Activated naive CD4-positive, alpha-beta T cell treated with anti-CD3 and anti-CD28 coated beads, Interleukin-2, amount 10 ng/mL, durations not matched to agents 7 days and 5 days (primary cell): ENCODE measurements at regions not wholly inside any gene's neighbourhood (a gene's known extent, or its start where the extent isn't known, plus 50 kb on each side); places are given as distances from the start of the nearest gene placed in this dataset.
"Not testable (repeated sequence)": the region's sequence is repeated elsewhere in the genome, so short reads cannot be mapped to it uniquely, and the experiment has no call there.

Experiments used
- CTCF ChIA-PET: fragments of 350-600 bp; sonication (Branson Sonifier 250); formaldehyde crosslinking; loops from one replicate; lab custom pipeline; 2021; ENCODE audit warnings: antibody characterized with exemption; lab: Charles Lee
- DNase-seq: peaks from one replicate; pipeline ENCODE4 v3.0.0-alpha.2; 2020
- H3K27ac Mint-ChIP-seq: one replicate; pipeline ENCODE4 v1.8.0; 2021; ENCODE audit warnings: mild to moderate bottlenecking, moderate library complexity, mixed read lengths
- H3K27me3 Mint-ChIP-seq: one replicate; pipeline ENCODE4 v1.8.0; 2021; ENCODE audit warnings: mild to moderate bottlenecking, mixed read lengths
- H3K36me3 Mint-ChIP-seq: one replicate; pipeline ENCODE4 v1.8.0; 2021; ENCODE audit warnings: mixed read lengths
- H3K4me1 Mint-ChIP-seq: one replicate; pipeline ENCODE4 v1.8.0; 2021; ENCODE audit warnings: mixed read lengths
- H3K4me3 Mint-ChIP-seq: one replicate; pipeline ENCODE4 v1.8.0; 2021; ENCODE audit warnings: mild to moderate bottlenecking, moderate library complexity, mixed read lengths
- H3K9me3 Mint-ChIP-seq: one replicate; pipeline ENCODE4 v1.8.0; 2021; ENCODE audit warnings: mixed read lengths

DNA sequence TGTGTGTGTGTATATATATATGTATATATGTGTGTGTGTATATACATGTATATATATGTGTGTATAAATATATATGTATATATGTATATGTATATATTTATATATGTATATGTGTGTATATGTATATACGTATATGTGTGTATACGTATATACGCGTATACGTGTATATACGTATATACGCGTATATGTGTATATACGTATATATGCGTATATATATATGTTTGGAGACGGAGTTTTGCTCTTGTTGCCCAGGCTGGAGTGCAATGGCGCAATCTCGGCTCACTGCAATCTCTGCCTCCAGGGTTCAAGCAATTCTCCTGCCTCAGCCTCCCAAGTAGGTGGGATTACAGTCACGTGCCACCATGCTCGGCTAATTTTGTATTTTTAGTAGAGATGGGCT, 212.6 kb downstream of the KCNJ2 start:
- H3K27me3 Mint-ChIP-seq, H3K4me1 Mint-ChIP-seq, H3K36me3 Mint-ChIP-seq, H3K27ac Mint-ChIP-seq, DNase-seq, H3K9me3 Mint-ChIP-seq, H3K4me3 Mint-ChIP-seq, CTCF ChIA-PET: not testable (repeated sequence)

DNA sequence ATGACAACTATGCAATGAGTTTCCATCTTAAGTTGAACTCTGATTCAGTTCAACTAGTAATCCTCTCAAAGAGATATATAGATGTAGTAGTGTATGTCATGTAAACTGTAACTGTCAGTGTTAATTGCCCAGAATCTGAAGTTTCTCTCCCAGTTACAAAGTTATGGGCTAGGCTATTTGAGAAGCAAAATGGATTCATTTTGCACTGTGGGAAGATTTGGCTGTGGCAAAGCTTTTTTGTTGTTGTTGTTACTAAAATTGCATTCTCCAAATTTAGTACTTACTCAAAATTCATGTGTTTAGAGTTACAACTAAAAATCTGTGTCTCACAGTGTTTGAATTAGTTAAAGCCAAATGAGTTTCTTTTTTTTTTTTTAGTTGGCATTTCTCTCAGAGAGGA, 219.0 kb downstream of the KCNJ2 start:
- Mint-ChIP-seq H3K27me3 (no peaks in the 10 kb centered on the region), H3K4me3 (no peak overlapping the region), H3K4me1 (no peaks in the 10 kb centered on the region), H3K36me3 (no peaks in the 10 kb centered on the region), H3K9me3 (peaks cover 2% of the 10 kb centered on the region), H3K27ac (no peak overlapping the region)
- DNase-seq = no peak
- CTCF ChIA-PET = no interaction called here

DNA sequence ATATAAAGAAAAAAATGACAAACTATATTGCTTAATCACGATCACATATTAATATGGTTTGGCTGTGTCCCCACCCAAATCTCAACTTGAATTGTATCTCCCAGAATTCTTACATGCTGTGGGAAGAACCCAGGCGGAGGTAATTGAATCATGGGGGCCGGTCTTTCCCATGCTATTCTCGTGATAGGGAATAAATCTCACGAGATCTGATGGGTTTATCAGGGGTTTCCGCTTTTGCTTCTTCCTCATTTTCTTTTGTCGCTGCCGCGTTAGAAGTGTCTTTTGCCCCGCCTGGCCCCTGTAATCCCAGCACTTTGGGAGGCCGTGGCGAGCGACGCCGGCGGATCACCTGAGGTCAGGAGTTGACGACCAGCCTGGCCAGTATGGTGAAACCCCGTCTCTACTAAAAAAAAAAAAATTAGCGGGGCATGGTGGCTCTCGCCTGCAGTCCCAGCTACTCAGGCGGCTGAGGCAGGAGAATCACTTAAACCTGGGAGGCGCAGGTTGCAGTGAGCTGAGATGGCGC, 220.0 kb downstream of the KCNJ2 start:
- H3K9me3 Mint-ChIP-seq, H3K27ac Mint-ChIP-seq, H3K36me3 Mint-ChIP-seq, CTCF ChIA-PET, DNase-seq, H3K27me3 Mint-ChIP-seq, H3K4me3 Mint-ChIP-seq, H3K4me1 Mint-ChIP-seq: not testable (repeated sequence)

DNA sequence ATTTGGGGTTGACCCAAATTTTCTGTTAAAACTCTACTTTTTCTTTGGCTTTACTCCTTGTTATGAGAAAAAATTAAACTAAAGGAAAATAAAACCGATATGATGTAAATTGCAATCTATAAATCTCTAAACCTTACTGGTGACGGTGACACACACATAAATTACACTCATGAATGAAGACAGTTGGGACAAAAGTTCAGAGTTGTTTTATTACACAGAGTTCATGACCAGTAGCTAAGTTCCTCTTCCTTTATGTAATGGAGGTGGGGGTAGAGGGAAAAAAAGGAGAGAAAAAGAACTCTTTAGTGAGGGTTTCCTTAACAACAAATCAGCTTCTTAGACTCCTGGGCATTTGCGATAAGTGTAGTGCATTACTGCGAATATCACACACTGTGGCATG, 220.7 kb downstream of the KCNJ2 start:
- Mint-ChIP-seq H3K4me3 (no peak overlapping the region), H3K4me1 (no peaks in the 10 kb centered on the region), H3K27me3 (no peaks in the 10 kb centered on the region), H3K9me3 (peaks cover 2% of the 10 kb centered on the region), H3K27ac (no peak overlapping the region), H3K36me3 (no peaks in the 10 kb centered on the region)
- no peak for DNase-seq
- CTCF ChIA-PET = no interaction called here

DNA sequence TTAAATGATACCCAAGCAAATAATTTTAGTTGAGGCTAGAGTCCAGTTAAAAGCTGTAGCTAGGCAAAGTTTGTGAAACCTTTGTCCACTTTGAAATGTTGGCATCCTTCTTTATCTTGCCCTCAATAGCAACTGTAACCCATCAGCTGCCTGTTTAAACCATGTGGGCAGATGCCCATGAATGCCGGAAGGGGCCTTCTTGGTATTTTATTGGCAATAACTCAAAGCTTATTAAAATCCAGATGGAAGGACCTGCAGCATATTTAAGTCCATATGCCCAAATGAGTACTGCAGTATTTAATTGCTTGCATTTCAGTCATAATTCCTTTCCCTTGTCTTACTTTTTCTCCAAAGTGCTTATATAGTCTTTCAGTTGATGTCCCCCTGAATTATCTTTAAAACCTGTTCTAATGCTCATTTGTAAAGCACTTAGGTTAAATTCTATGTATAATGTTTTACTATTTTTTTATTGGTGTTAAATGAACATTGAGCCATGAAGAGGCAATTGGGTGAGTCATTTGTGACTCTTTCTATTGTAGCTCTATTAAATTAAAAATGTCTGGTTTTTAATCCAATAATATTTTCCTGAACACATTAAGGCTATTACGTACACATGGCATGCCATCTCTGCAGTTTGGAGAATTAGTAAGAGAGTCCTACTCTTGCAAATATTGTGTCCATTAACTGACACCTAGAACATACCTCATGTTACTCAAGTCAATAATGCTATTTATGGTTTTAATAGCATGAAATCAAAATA, 225.3 kb downstream of the KCNJ2 start:
- no peak overlapping the region for H3K4me3 Mint-ChIP-seq
- no peak for DNase-seq
- H3K36me3 Mint-ChIP-seq = no peaks in the 10 kb centered on the region
- no peaks in the 10 kb centered on the region for H3K4me1 Mint-ChIP-seq
- H3K9me3 Mint-ChIP-seq = peaks cover 7% of the 10 kb centered on the region
- no peaks in the 10 kb centered on the region for H3K27me3 Mint-ChIP-seq
- H3K27ac Mint-ChIP-seq = no peak overlapping the region
- CTCF ChIA-PET = no interaction called here

DNA sequence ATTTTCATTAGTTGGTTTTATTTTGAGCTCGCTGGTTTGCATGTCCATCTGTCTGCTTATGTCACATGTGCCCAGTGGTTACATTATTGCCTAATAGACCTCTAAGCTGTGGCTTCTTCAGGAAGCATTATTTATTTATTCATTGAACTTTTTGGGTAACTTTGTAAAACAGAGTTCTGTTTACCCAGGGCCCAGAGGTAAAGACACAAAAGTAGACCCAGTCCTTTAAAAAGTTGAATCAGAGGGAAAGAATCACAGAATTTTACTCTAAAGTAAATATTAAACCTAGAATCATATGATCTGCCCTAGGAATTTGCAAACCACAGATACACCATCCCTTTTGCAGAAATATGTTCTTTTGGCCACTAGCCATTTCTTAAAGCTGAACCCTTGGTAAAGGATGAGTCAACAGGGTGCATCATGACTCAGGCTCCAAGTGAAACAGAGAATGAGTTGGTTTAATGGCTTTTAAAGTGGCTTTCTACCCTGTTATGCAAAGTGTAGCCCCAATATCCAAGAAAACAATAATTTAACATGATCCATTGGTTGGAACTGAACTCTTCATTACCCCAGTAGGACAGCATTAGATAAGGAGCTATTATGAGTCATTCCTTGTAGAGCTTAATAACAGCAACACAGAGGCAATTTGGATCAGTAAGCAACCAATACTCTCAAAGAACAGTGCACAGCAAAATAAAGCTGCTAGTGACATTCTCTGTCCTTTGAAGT, 236.3 kb downstream of the KCNJ2 start:
- CTCF ChIA-PET = no interaction called here
- no peaks in the 10 kb centered on the region for H3K9me3 Mint-ChIP-seq
- H3K4me3 Mint-ChIP-seq = no peak overlapping the region
- no peak overlapping the region for H3K27ac Mint-ChIP-seq
- H3K4me1 Mint-ChIP-seq = no peaks in the 10 kb centered on the region
- no peaks in the 10 kb centered on the region for H3K36me3 Mint-ChIP-seq
- no peak for DNase-seq
- no peaks in the 10 kb centered on the region for H3K27me3 Mint-ChIP-seq

DNA sequence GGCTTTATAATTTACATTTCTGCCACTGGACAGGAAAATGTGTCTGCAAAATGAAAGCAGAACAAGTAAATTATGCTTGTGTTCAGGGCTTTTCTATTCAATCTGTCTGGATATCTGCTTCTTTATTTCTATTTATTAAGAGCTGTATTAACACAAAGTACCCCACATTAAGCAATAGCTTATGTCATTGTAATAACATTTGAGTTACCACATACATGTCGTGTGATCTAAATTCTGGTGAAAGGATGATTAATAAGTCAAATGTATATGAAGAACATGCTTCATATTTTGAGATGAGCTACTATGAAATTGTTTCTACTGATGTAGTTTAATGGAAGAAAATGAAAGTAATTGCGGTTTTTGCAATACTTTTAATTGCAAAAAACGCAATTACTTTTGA, 238.2 kb downstream of the KCNJ2 start:
- DNase-seq = no peak
- Mint-ChIP-seq H3K27ac (no peak overlapping the region), H3K27me3 (no peaks in the 10 kb centered on the region), H3K36me3 (no peaks in the 10 kb centered on the region), H3K4me3 (no peak overlapping the region), H3K4me1 (no peaks in the 10 kb centered on the region), H3K9me3 (no peaks in the 10 kb centered on the region)
- CTCF ChIA-PET = no interaction called here

DNA sequence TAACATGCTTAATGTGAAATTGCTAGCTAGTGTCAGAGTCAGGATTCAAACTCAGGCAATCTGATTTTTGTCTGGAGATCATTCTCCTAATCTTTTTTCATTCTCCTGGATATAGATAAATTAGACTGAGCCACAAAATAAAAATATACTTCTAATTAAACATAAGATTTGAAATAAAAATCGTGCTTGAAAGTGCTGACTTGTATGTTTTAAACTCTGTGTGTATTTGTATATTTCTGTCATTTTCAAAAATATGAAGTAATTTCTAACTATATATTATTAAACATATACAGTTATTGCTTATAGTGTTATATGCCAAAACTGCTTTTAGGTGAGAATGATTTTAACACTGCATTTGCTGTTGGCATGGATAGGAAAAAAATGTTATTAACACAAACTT, 239.4 kb downstream of the KCNJ2 start:
- Mint-ChIP-seq H3K36me3 (no peaks in the 10 kb centered on the region), H3K4me1 (no peaks in the 10 kb centered on the region), H3K27me3 (no peaks in the 10 kb centered on the region), H3K27ac (no peak overlapping the region), H3K4me3 (no peak overlapping the region), H3K9me3 (peaks cover 3% of the 10 kb centered on the region)
- CTCF ChIA-PET = no interaction called here
- DNase-seq = no peak

DNA sequence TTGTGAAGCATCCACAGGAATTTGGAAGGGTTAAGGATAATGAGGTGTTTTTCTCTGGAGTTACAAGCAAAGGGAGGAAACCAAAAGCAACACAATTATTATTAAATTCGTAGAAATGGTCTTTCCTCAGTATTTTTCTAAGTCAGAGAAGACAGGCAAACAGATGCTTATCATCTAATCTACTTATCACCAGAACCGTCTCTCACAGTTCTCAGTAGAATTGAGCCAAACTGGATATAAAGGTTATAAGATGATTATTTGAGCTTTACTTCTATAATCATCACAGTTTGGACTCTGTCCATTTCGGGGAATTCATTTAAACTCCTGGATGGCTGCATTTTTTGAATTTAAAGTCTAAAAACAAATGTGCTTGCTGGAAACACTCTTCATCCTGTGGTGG, 245.0 kb downstream of the KCNJ2 start:
- Mint-ChIP-seq H3K4me3 (no peak overlapping the region), H3K27me3 (no peaks in the 10 kb centered on the region), H3K4me1 (no peaks in the 10 kb centered on the region), H3K9me3 (peaks cover 3% of the 10 kb centered on the region), H3K36me3 (no peaks in the 10 kb centered on the region), H3K27ac (no peak overlapping the region)
- no peak for DNase-seq
- CTCF ChIA-PET = no interaction called here

DNA sequence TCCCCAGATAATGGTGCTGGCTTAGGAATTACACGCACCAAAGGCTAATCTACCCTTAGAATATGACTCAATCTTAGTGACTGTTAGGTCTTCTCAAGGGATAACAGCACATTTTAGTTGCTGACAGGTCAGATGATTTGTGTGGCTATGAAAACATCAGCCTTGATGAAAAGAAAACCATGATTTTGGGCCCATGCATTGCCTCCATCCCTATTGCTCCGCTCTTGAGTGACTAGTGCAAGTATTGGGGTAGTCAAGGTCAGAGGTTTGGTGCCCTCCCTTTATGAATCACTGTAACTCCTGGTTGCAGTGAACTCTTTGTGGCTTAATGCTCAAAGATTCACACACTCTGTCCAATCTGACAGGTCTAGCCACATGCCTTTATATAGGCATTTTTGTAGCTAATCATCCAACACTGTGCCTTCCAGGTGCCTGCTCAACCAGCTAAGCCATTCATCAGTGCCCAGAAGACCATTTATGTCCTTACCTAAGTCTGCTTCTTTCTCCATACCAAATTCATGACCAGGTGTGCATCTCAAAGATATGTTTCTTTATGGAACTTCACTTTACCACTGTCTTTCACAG, 251.6 kb downstream of the KCNJ2 start:
- H3K36me3 Mint-ChIP-seq = no peaks in the 10 kb centered on the region

DNA sequence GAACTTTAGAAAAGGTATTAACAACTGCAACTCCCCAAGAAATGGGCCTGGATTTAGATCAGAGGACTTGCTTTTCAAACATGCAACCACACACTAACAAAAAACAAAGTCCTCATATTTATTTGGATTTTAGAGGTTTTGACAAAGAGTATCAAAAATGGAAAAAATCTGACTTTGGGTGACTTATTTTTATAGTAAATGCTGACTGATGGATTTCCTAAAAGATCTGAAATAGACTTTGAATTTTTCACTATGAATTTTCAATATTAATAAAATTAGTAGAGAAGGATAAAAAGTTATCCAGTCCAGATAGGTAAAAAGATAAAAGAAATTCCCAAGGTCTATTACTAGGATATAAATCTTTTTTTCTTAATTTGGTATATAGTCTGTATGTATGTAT, 253.5 kb downstream of the KCNJ2 start:
- Mint-ChIP-seq H3K27ac (no peak overlapping the region), H3K4me3 (no peak overlapping the region), H3K27me3 (no peaks in the 10 kb centered on the region), H3K36me3 (no peaks in the 10 kb centered on the region), H3K9me3 (no peaks in the 10 kb centered on the region), H3K4me1 (no peaks in the 10 kb centered on the region)
- CTCF ChIA-PET = no interaction called here
- DNase-seq = no peak

More for the DNA sequence above, 251.6 kb downstream of the KCNJ2 start:
- Mint-ChIP-seq H3K27me3 (no peaks in the 10 kb centered on the region), H3K4me3 (no peak overlapping the region), H3K27ac (no peak overlapping the region), H3K9me3 (no peaks in the 10 kb centered on the region), H3K4me1 (no peaks in the 10 kb centered on the region)
- CTCF ChIA-PET = no interaction called here
- DNase-seq = no peak

DNA sequence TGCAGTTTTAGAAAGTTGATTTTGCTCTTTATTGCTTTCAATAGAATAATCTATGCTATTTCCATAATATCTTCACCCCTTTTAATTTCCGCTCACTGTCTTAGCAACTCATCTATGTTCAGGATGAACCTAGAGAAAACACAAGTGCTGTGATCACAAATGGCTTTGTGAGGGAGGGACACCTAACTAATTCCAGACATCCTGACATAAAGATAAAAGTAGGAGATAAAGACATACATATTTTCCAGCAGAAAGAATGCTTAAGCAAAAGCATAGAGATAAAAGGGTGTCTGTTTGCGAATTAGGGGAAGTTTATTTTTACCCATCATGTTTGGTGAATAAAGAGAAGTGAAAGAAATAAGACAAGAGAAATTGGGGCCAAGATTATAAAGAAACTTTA, 254.2 kb downstream of the KCNJ2 start:
- Mint-ChIP-seq H3K27ac (no peak overlapping the region), H3K4me3 (no peak overlapping the region), H3K36me3 (no peaks in the 10 kb centered on the region), H3K4me1 (no peaks in the 10 kb centered on the region), H3K9me3 (no peaks in the 10 kb centered on the region), H3K27me3 (no peaks in the 10 kb centered on the region)
- DNase-seq = no peak
- CTCF ChIA-PET = no interaction called here

DNA sequence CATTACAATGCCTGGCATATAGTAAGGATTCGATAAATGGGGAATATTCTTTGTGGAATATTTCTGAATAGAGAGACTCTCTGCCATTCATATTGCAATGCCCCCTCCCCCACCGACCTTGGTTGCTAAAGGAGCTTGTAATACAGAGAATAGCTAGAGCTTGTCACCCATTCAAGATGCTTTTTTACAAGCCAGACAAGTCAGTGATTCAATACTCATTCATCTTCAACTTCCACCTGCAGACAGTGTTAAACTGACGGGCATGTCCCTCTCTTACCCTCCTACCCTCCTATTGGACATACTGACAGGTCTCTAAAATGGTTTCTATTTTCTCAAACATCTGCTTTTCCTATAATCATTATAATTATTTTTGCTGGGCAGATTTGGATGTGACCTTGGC, 257.4 kb downstream of the KCNJ2 start:
- no peaks in the 10 kb centered on the region for H3K36me3 Mint-ChIP-seq
- DNase-seq = no peak
- no peak overlapping the region for H3K4me3 Mint-ChIP-seq
- H3K9me3 Mint-ChIP-seq = no peaks in the 10 kb centered on the region
- no peak overlapping the region for H3K27ac Mint-ChIP-seq
- CTCF ChIA-PET = no interaction called here
- H3K4me1 Mint-ChIP-seq = no peaks in the 10 kb centered on the region
- H3K27me3 Mint-ChIP-seq = no peaks in the 10 kb centered on the region

DNA sequence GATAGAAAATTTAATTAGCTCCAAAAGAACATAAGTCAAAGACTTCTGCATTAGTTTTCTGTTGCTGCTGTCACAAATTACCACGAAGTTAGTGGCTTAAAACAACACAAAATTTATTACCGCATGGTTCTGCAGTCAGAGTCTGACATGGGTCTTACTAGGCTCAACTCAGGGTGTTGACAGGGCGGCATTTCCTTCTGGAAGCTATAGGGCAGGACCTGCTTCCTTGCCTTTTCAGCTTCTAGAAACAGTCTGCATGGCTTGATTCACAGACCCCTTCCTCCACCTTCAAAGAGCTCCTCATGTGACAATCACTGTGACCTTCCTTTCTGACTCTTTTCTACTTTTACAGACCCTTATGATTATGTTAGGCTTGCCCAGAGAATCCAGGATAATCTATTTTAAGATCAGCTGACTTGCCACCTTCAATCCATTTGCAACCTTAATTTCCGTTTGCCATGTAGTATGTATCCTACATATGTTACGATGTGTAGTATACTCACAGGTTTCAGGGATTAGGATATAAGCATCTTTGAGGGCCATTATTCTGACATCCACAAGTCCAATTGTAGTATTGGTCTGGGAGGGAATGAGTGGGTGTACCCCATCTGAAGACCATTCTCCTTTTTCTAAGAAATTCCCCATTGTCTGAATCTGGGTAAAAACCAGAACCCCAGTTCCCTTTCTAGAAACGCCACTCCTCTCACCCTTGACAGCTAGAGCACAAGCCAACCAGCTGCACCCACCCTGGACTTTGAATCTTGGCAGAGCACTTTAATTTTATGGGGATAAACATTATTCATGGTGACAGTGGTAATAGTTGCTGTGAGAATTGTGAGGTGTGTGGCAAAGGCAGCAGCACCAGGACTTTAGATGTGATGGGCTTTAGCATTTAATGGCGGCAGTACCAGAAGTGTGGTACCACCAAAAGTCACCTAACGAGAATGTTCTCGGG, 265.5 kb downstream of the KCNJ2 start:
- H3K27ac Mint-ChIP-seq = no peak overlapping the region
- no peaks in the 10 kb centered on the region for H3K27me3 Mint-ChIP-seq
- no peaks in the 10 kb centered on the region for H3K4me1 Mint-ChIP-seq
- no peaks in the 10 kb centered on the region for H3K9me3 Mint-ChIP-seq
- CTCF ChIA-PET = no interaction called here
- H3K36me3 Mint-ChIP-seq = no peaks in the 10 kb centered on the region
- H3K4me3 Mint-ChIP-seq = no peak overlapping the region
- DNase-seq = no peak
